Right renal cortex interstitium (tissue), 3 donors: ENCODE measurements at regions not wholly inside any gene's neighbourhood (a gene's known extent, or its start where the extent isn't known, plus 50 kb on each side); places are given as distances from the start of the nearest gene placed in this dataset.
"Not testable (repeated sequence)": the region's sequence is repeated elsewhere in the genome, so short reads cannot be mapped to it uniquely, and the experiment has no call there.

Source experiments
- DNase-seq, 3 donors: peaks; one replicate each; pipeline ENCODE4 v3.0.0-alpha.2; 2013; ENCODE audit warnings: low read depth in 3 of 3, low spot score in 2 of 3

- no peak for DNase-seq
Observed at GRCh38 chr5:8831251-8831650, 714.6 kb downstream of the SEMA5A start.

- DNase-seq: no peak
Observed at GRCh38 chr5:8831854-8832253, 714.0 kb downstream of the SEMA5A start.

- no peak for DNase-seq
Observed at GRCh38 chr5:8839361-8840055, 706.4 kb downstream of the SEMA5A start.

- DNase-seq: no peak
Observed at GRCh38 chr5:8840237-8840636, 705.6 kb downstream of the SEMA5A start.

GRCh38 chr5:8840746-8841145 is 705.1 kb downstream of the SEMA5A start:
- DNase-seq: not testable (repeated sequence)

GRCh38 chr5:8842971-8843551 is 702.8 kb downstream of the SEMA5A start:
- DNase-seq: no peak

- DNase-seq: no peak
Observed at GRCh38 chr5:8843771-8844170, 702.1 kb downstream of the SEMA5A start.

- DNase-seq: no peak
Observed at GRCh38 chr5:8844206-8844605, 701.7 kb downstream of the SEMA5A start.

GRCh38 chr5:8844847-8845246 is 701.0 kb downstream of the SEMA5A start:
- DNase-seq: no peak

- DNase-seq: no peak
Observed at GRCh38 chr5:8845296-8845695, 700.6 kb downstream of the SEMA5A start.

- DNase-seq: no peak
Observed at GRCh38 chr5:8848366-8848765, 697.5 kb downstream of the SEMA5A start.

GRCh38 chr5:8848997-8849594 is 696.8 kb downstream of the SEMA5A start:
- no peak for DNase-seq

- no peak for DNase-seq
Observed at GRCh38 chr5:8851101-8851500, 694.8 kb downstream of the SEMA5A start.

- DNase-seq: no peak
Observed at GRCh38 chr5:8857051-8857450, 688.8 kb downstream of the SEMA5A start.

GRCh38 chr5:8861764-8862163 is 684.1 kb downstream of the SEMA5A start:
- no peak for DNase-seq

- no peak for DNase-seq
Observed at GRCh38 chr5:8864053-8864452, 681.8 kb downstream of the SEMA5A start.

- DNase-seq: no peak
Observed at GRCh38 chr5:8865266-8865665, 680.6 kb downstream of the SEMA5A start.

- DNase-seq: no peak
Observed at GRCh38 chr5:8865686-8866374, 680.0 kb downstream of the SEMA5A start.

GRCh38 chr5:8868283-8868682 is 677.6 kb downstream of the SEMA5A start:
- DNase-seq: no peak

- no peak for DNase-seq
Observed at GRCh38 chr5:8869932-8870331, 675.9 kb downstream of the SEMA5A start.

- no peak for DNase-seq
Observed at GRCh38 chr5:8870349-8870958, 675.4 kb downstream of the SEMA5A start.
